ENCODE measurements at regions not wholly inside any gene's neighbourhood (a gene's known extent, or its start where the extent isn't known, plus 50 kb on each side); places are given as distances from the start of the nearest gene placed in this dataset.

- TF ChIP-seq, protein P1, sequence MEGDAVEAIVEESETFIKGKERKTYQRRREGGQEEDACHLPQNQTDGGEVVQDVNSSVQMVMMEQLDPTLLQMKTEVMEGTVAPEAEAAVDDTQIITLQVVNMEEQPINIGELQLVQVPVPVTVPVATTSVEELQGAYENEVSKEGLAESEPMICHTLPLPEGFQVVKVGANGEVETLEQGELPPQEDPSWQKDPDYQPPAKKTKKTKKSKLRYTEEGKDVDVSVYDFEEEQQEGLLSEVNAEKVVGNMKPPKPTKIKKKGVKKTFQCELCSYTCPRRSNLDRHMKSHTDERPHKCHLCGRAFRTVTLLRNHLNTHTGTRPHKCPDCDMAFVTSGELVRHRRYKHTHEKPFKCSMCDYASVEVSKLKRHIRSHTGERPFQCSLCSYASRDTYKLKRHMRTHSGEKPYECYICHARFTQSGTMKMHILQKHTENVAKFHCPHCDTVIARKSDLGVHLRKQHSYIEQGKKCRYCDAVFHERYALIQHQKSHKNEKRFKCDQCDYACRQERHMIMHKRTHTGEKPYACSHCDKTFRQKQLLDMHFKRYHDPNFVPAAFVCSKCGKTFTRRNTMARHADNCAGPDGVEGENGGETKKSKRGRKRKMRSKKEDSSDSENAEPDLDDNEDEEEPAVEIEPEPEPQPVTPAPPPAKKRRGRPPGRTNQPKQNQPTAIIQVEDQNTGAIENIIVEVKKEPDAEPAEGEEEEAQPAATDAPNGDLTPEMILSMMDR (IDR thresholded peaks at IDR 0.05; ENCODE audit: borderline replicate concordance, control extremely low read depth, extremely low read depth, insufficient read depth, missing control alignments): peak; percentile 68
- in situ Hi-C loops (cut with MboI; ENCODE audit: low sequenced_read_pairs, unreplicated experiment): loop anchor here (10.0 kb wide), 1 partner anchor 85 kb away; the partner anchor contains the start of gene OSBPL3
- peak; percentile 78 for DNase-seq (ENCODE audit: low spot score)
Measured at GRCh38 chr7:25069900-25070443, 55.1 kb downstream of the CYCS start.

DNA sequence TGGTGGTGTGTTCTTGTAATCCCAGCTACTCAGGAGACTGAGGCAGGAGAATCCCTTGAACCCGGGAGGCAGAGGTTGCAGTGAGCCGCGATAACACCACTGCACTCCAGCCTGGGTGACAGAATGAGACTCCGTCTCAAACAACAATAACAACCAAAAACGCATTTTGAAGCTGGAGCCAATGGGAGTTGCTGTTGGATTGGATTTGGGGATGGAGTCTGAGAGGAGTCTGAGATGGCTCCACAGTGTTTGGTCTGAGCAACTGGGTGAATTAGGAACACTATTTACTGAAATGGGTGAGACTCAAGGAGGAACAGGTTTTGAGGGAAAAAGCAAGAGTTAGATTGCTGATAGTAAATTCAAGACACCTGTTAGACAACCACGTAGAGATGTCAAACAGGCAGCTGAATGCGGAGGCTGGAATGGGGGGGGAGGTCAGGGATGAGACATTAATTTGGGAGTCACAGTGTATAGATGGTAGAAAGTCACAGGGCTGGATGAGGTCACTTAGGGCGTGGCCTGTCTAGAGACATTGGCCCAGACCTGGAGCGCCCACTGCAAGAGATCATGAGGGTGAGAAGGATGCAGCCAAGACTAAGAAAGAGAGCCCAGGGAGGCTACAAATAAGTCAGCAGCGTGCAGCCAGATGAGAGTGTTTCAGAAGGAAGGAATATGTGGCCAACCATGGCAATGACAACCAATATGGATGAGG is 56.4 kb downstream of the CYCS start:
- in situ Hi-C loops (cut with MboI; ENCODE audit: low sequenced_read_pairs, unreplicated experiment): loop anchor here (10.0 kb wide), 1 partner anchor 84 kb away; the partner anchor contains the start of gene OSBPL3
- DNase-seq (ENCODE audit: low spot score): no peak
- TF ChIP-seq, protein P1 (IDR thresholded peaks at IDR 0.05; ENCODE audit: borderline replicate concordance, control extremely low read depth, extremely low read depth, insufficient read depth, missing control alignments): no peak

- TF ChIP-seq, protein P1 (IDR thresholded peaks at IDR 0.05; ENCODE audit: borderline replicate concordance, control extremely low read depth, extremely low read depth, insufficient read depth, missing control alignments): no peak
- no peak for DNase-seq (ENCODE audit: low spot score)
- in situ Hi-C loops (cut with MboI; ENCODE audit: low sequenced_read_pairs, unreplicated experiment): loop anchor here (10.0 kb wide), 1 partner anchor 83 kb away; the partner anchor contains the start of gene OSBPL3
Measured at GRCh38 chr7:25067726-25068501, 57.1 kb downstream of the CYCS start.

GRCh38 chr7:25066253-25066652 is 58.8 kb downstream of the CYCS start:
- DNase-seq (ENCODE audit: low spot score): no peak
- TF ChIP-seq, protein P1 (IDR thresholded peaks at IDR 0.05; ENCODE audit: borderline replicate concordance, control extremely low read depth, extremely low read depth, insufficient read depth, missing control alignments): no peak
- in situ Hi-C loops (cut with MboI; ENCODE audit: low sequenced_read_pairs, unreplicated experiment): loop anchor here (10.0 kb wide), 1 partner anchor 81 kb away; the partner anchor contains the start of gene OSBPL3

- TF ChIP-seq, protein P1 (IDR thresholded peaks at IDR 0.05; ENCODE audit: borderline replicate concordance, control extremely low read depth, extremely low read depth, insufficient read depth, missing control alignments): no peak
- in situ Hi-C loops (cut with MboI; ENCODE audit: low sequenced_read_pairs, unreplicated experiment): loop anchor here (10.0 kb wide), 1 partner anchor 78 kb away; the partner anchor contains the start of gene OSBPL3
- DNase-seq (ENCODE audit: low spot score): no peak
Measured at GRCh38 chr7:25062380-25062779, 62.7 kb downstream of the CYCS start.

- DNase-seq (ENCODE audit: low spot score): no peak
- in situ Hi-C loops (cut with MboI; ENCODE audit: low sequenced_read_pairs, unreplicated experiment): loop anchor here (10.0 kb wide), 1 partner anchor 76 kb away; the partner anchor contains the start of gene OSBPL3
- TF ChIP-seq, protein P1 (IDR thresholded peaks at IDR 0.05; ENCODE audit: borderline replicate concordance, control extremely low read depth, extremely low read depth, insufficient read depth, missing control alignments): no peak
Measured at GRCh38 chr7:25060487-25061055, 64.5 kb downstream of the CYCS start.

All from GM13976 (cell line).